NCI-H446 (cell line): ENCODE measurements at regions not wholly inside any gene's neighbourhood (a gene's known extent, or its start where the extent isn't known, plus 50 kb on each side); places are given as distances from the start of the nearest gene placed in this dataset.

ENCODE experiments used
- DNase-seq, 2 experiments: peaks; one replicate each; lab custom pipeline; 2025; lab: John Stamatoyannopoulos, UW

GRCh38 chr7:98464558-98464940 lies 63.7 kb upstream of the BAIAP2L1 start:
- DNase-seq, result peak in 1 of 2 experiments; percentile 41

- no peak for DNase-seq
Observed at GRCh38 chr7:98463837-98464557, 63.1 kb upstream of the BAIAP2L1 start.

GRCh38 chr7:98462911-98463633 lies 62.2 kb upstream of the BAIAP2L1 start:
- DNase-seq, result peak in 1 of 2 experiments; percentile 29

GRCh38 chr7:98460902-98461301 lies 60.0 kb upstream of the BAIAP2L1 start:
- no peak for DNase-seq

- no peak for DNase-seq
Observed at GRCh38 chr7:98459529-98459928, 58.6 kb upstream of the BAIAP2L1 start.

- no peak for DNase-seq
Observed at GRCh38 chr7:98458090-98458875, 57.4 kb upstream of the BAIAP2L1 start.

- DNase-seq, result no peak
Observed at GRCh38 chr7:98456866-98457265, 56.0 kb upstream of the BAIAP2L1 start.

- DNase-seq, result no peak
Observed at GRCh38 chr7:98452791-98453190, 51.9 kb upstream of the BAIAP2L1 start.
